Stimulated activated effector memory CD8-positive, alpha-beta T cell treated with anti-CD3 and anti-CD28 coated beads, Interleukin-12 subunit alpha, Interleukin-12 subunit beta, amount 100 ng/mL, for 72 hours (primary cell): ENCODE measurements at regions not wholly inside any gene's neighbourhood (a gene's known extent, or its start where the extent isn't known, plus 50 kb on each side); places are given as distances from the start of the nearest gene placed in this dataset.

Source experiments
- ATAC-seq: fragments of 150-1000 bp; cut with Tn5 transposase; 2 replicates; pipeline ENCODE4 v1.10.0; 2021
- DNase-seq, 2 donors: peaks; one replicate each; pipeline ENCODE4 v3.0.0; 2021 to 2022; ENCODE audit warnings: low spot score in 2 of 2
- H3K27ac Mint-ChIP-seq: one replicate; pipeline ENCODE4 v1.8.0; 2022; ENCODE audit warnings: mild to moderate bottlenecking, mixed read lengths
- H3K36me3 Mint-ChIP-seq: one replicate; pipeline ENCODE4 v1.8.0; 2022; ENCODE audit warnings: mild to moderate bottlenecking, mixed read lengths
- H3K4me1 Mint-ChIP-seq: one replicate; pipeline ENCODE4 v1.8.0; 2022; ENCODE audit warnings: mixed read lengths
- H3K4me3 Mint-ChIP-seq: one replicate; pipeline ENCODE4 v1.8.0; 2022; ENCODE audit warnings: mild to moderate bottlenecking, mixed read lengths
- H3K9me3 Mint-ChIP-seq: one replicate; pipeline ENCODE4 v1.8.0; 2022; ENCODE audit warnings: mixed read lengths

- no peaks in the 10 kb centered on the region for H3K36me3 Mint-ChIP-seq
- H3K9me3 Mint-ChIP-seq = no peaks in the 10 kb centered on the region
- no peak for ATAC-seq
- no peak overlapping the region for H3K4me3 Mint-ChIP-seq
- no peak for DNase-seq
- H3K27ac Mint-ChIP-seq = no peak overlapping the region
- H3K4me1 Mint-ChIP-seq = no peaks in the 10 kb centered on the region
Observed at GRCh38 chr4:163221467-163221866, 54.8 kb upstream of the NAF1 start.

DNA sequence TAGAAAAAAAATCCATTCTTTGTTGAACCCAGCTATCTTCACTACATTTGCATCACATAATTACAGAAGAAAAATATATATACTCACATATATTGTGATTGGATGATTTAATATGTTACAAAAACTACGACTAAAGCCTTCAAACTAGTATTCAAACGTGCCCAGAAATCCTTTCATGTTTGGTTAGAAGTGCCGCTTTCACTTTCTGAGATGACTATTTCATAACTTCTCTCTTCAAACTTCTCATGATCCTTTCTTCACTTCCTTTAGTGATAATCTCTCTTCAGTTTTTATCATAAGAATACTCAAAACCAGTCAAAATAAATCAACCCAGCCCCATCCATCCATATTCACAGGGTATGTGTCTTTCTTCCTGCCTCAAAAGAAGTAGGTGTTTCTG is 50.8 kb upstream of the NAF1 start:
- no peaks in the 10 kb centered on the region for H3K9me3 Mint-ChIP-seq
- H3K4me3 Mint-ChIP-seq = no peak overlapping the region
- no peak for DNase-seq
- ATAC-seq = no peak
- no peaks in the 10 kb centered on the region for H3K36me3 Mint-ChIP-seq
- H3K27ac Mint-ChIP-seq = no peak overlapping the region
- H3K4me1 Mint-ChIP-seq = no peaks in the 10 kb centered on the region
